ENCODE measurements at regions not wholly inside any gene's neighbourhood (a gene's known extent, or its start where the extent isn't known, plus 50 kb on each side); places are given as distances from the start of the nearest gene placed in this dataset.
"Not testable (repeated sequence)": the region's sequence is repeated elsewhere in the genome, so short reads cannot be mapped to it uniquely, and the experiment has no call there.

DNA sequence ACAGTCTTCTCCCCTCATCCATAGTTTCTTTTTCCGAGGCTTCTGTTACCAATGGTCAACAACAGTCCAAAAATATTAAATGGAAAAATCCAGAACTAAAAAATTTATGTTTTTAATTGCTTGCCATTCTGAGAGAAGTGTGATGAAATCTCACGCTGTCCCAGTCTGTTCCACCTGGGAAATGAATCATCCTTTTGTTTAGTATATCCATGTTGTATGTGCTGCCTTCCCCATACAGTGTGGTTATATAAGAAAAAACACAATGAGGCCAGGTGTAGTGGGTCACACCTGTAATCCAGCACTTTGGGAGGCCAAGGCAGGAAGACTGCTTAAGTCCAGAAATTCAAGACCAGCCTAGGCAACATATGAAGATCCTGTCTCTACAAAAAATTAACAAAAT, 161.6 kb downstream of the CHIC2 start:
- Histone ChIP-seq H3K4me1 (ENCODE audit: control insufficient read depth in 1 of 2, insufficient read depth in 2 of 2, low read length in 2 of 2) (peaks cover 0 to 8% of the 10 kb centered on the region in 2 donors), H3K36me3 (ENCODE audit: control insufficient read depth in 1 of 2, insufficient read depth in 2 of 2, low read length in 2 of 2) (no peaks in the 10 kb centered on the region), H3K27ac (ENCODE audit: low read length) (no peak overlapping the region), H3K9me3 (ENCODE audit: control insufficient read depth in 1 of 2, low read length in 2 of 2) (no peaks in the 10 kb centered on the region), H3K27me3 (ENCODE audit: low read depth, low read length) (peaks cover 10% of the 10 kb centered on the region), H3K4me3 (ENCODE audit: low read depth in 1 of 2, low read length in 2 of 2) (no peak overlapping the region)

DNA sequence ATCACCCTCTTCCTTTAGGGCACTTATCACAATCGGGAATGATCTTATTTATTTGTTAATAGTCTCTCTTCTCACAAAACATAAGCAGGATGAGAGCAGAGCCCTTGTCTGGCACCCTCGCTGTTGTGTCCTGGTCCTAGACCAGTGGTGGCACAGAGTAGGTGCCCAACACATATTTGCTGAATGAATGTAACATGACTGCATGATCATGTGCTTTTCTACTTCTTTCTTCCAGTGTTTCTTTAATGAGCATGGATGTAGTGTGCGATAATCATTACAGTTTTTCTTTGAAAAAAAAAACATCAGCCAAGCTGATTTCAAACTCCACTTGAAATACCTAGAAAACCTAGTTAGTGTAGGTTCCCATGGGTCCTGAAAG, 164.1 kb downstream of the CHIC2 start:
- H3K9me3 ChIP-seq (ENCODE audit: control insufficient read depth in 1 of 2, low read length in 2 of 2) = no peaks in the 10 kb centered on the region
- no peak overlapping the region for H3K4me3 ChIP-seq (ENCODE audit: low read depth in 1 of 2, low read length in 2 of 2)
- no peaks in the 10 kb centered on the region for H3K27me3 ChIP-seq (ENCODE audit: low read depth, low read length)
- no peak overlapping the region for H3K27ac ChIP-seq (ENCODE audit: low read length)
- H3K4me1 ChIP-seq (ENCODE audit: control insufficient read depth in 1 of 2, insufficient read depth in 2 of 2, low read length in 2 of 2) = no peaks in the 10 kb centered on the region
- H3K36me3 ChIP-seq (ENCODE audit: control insufficient read depth in 1 of 2, insufficient read depth in 2 of 2, low read length in 2 of 2) = no peaks in the 10 kb centered on the region

DNA sequence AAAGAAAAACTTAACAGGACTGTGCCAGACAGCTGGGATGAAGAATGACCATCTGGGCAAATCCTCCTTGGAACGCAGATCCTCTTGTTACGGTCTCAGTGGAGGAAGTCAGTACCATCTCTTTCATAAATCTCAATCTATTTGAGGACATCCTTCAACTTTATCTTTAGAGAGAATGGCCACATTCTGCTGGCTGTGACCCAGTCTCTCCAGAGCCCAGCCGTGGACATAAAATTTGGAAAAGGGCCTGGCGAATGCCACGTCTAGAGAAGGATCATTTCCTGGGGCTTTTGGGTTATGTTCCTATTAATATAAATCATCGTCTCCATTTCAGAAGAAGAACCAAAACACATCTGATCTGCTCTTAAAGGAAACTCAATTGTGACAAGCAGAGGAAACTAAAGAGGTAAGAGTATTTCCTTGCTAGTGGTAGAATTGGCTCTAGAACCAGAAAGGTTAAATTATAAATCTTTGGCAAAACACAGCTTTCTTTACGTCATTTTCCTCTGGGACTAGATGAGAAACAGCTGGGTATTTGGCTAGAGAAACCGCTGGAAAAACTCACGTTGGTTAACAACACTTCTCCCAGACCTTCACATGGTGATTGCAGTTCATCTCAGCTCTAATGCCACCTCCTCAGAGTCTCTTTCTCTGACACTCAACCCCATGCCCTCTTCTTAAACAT, 164.7 kb downstream of the CHIC2 start:
- Histone ChIP-seq H3K27me3 (ENCODE audit: low read depth, low read length) (no peaks in the 10 kb centered on the region), H3K9me3 (ENCODE audit: control insufficient read depth in 1 of 2, low read length in 2 of 2) (no peaks in the 10 kb centered on the region), H3K4me1 (ENCODE audit: control insufficient read depth in 1 of 2, insufficient read depth in 2 of 2, low read length in 2 of 2) (no peaks in the 10 kb centered on the region), H3K36me3 (ENCODE audit: control insufficient read depth in 1 of 2, insufficient read depth in 2 of 2, low read length in 2 of 2) (no peaks in the 10 kb centered on the region), H3K27ac (ENCODE audit: low read length) (peak overlapping the region; percentile 45), H3K4me3 (ENCODE audit: low read depth in 1 of 2, low read length in 2 of 2) (no peak overlapping the region)

DNA sequence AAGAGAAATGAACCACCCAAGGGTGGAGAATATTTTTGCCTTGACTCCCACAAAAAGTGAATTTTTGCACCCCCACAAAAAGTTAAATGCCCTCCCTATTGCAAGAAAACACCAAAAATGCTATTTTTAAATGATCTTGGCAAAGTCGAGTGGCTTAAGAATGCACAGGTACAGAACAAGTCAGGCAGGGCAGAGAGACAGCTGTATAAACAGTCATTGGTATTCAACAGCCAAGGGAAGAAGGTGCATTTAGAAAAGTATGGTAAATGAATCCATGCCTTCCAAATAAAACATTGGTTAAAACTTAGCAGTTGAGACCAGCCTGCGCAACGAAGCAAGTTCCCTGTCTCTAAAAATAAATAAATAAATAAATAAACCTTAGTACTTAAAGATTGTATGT, 169.3 kb downstream of the CHIC2 start:
- H3K9me3 ChIP-seq (ENCODE audit: control insufficient read depth in 1 of 2, low read length in 2 of 2) = no peaks in the 10 kb centered on the region
- H3K4me1 ChIP-seq (ENCODE audit: control insufficient read depth in 1 of 2, insufficient read depth in 2 of 2, low read length in 2 of 2) = no peaks in the 10 kb centered on the region
- no peaks in the 10 kb centered on the region for H3K36me3 ChIP-seq (ENCODE audit: control insufficient read depth in 1 of 2, insufficient read depth in 2 of 2, low read length in 2 of 2)
- no peak overlapping the region for H3K27ac ChIP-seq (ENCODE audit: low read length)
- H3K27me3 ChIP-seq (ENCODE audit: low read depth, low read length) = no peaks in the 10 kb centered on the region
- H3K4me3 ChIP-seq (ENCODE audit: low read depth in 1 of 2, low read length in 2 of 2) = no peak overlapping the region

DNA sequence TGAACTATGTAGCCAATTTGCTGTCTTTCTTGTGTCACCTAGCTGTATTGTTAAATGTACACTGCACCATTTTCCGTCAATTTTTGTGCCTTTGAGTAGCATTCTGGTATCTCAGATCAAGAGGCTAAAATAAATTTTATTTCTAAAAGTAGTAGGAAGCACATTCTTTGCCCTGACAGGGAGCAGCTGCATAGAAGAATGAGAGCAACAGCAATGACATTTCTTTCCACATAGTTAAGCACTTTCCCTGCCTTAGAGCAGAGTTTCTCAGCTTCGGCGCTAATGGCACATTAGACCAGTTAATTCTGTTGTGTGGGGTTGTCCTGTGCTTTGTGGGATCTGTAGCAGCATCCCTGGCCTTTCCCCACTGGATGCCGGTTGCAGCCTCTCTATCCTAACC, 173.9 kb downstream of the CHIC2 start:
- H3K27ac ChIP-seq (ENCODE audit: low read length) = peak overlapping the region; percentile 49
- H3K36me3 ChIP-seq (ENCODE audit: control insufficient read depth in 1 of 2, insufficient read depth in 2 of 2, low read length in 2 of 2) = no peaks in the 10 kb centered on the region
- H3K4me1 ChIP-seq (ENCODE audit: control insufficient read depth in 1 of 2, insufficient read depth in 2 of 2, low read length in 2 of 2) = no peaks in the 10 kb centered on the region
- no peaks in the 10 kb centered on the region for H3K27me3 ChIP-seq (ENCODE audit: low read depth, low read length)
- no peaks in the 10 kb centered on the region for H3K9me3 ChIP-seq (ENCODE audit: control insufficient read depth in 1 of 2, low read length in 2 of 2)
- no peak overlapping the region for H3K4me3 ChIP-seq (ENCODE audit: low read depth in 1 of 2, low read length in 2 of 2)

DNA sequence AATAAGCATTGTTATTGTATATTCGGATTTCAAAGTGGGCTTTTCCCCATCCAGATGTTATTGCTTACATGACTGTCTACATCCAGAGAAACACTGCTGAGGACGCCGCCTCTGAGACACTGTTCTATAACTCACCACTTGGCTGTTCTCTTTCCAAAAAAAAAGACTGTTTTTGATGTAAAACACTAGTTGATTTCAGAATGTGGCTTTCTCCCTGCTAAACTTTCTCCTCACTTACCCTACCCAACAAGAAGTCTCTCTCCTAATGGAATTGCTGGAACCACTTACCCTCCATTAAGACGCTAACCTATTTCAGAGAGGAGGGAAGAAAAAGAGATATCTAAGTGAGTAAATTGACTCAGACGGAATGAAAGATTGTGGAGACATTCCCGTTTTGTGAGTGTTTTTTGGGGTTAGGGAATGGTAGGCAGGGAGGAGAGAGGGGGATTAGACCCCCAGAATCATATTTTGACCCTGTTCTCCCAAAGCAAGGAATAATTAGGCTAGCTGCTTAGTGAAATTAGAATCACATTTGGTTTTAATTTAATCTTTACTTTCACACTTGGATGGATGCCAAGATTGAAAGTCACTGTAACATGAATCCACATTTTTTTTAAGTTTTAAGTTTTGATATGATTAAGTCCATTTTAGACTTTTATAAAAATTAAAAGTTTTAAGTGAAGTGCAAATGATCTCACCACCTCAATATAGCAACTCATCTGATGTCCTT, 174.9 kb downstream of the CHIC2 start:
- no peaks in the 10 kb centered on the region for H3K36me3 ChIP-seq (ENCODE audit: control insufficient read depth in 1 of 2, insufficient read depth in 2 of 2, low read length in 2 of 2)
- H3K4me1 ChIP-seq (ENCODE audit: control insufficient read depth in 1 of 2, insufficient read depth in 2 of 2, low read length in 2 of 2) = no peaks in the 10 kb centered on the region
- H3K9me3 ChIP-seq (ENCODE audit: control insufficient read depth in 1 of 2, low read length in 2 of 2) = no peaks in the 10 kb centered on the region
- H3K27ac ChIP-seq (ENCODE audit: low read length) = peak overlapping the region; percentile 49
- no peaks in the 10 kb centered on the region for H3K27me3 ChIP-seq (ENCODE audit: low read depth, low read length)
- no peak overlapping the region for H3K4me3 ChIP-seq (ENCODE audit: low read depth in 1 of 2, low read length in 2 of 2)

DNA sequence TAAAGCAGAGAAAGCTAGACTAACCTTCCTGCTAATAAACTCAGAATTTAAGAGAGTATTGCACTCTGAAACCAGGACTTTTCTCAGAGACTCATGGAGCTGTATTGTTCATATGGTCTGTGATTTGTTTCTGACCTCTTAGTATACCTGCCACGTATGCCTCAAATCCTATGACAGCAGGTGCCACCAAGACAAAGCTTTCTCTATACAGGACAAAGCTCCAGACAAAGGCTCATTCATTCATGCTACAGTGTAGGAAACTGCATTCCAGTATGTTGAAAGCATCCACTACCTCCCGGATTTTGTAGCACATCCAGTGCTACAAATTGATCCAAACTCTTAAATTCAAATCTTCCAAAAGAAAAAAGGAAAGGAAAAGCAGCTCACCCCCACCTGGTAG, 178.3 kb downstream of the CHIC2 start:
- no peak overlapping the region for H3K4me3 ChIP-seq (ENCODE audit: low read depth in 1 of 2, low read length in 2 of 2)
- no peaks in the 10 kb centered on the region for H3K4me1 ChIP-seq (ENCODE audit: control insufficient read depth in 1 of 2, insufficient read depth in 2 of 2, low read length in 2 of 2)
- H3K27me3 ChIP-seq (ENCODE audit: low read depth, low read length) = no peaks in the 10 kb centered on the region
- peak overlapping the region; percentile 27 for H3K27ac ChIP-seq (ENCODE audit: low read length)
- no peaks in the 10 kb centered on the region for H3K36me3 ChIP-seq (ENCODE audit: control insufficient read depth in 1 of 2, insufficient read depth in 2 of 2, low read length in 2 of 2)
- no peaks in the 10 kb centered on the region for H3K9me3 ChIP-seq (ENCODE audit: control insufficient read depth in 1 of 2, low read length in 2 of 2)

DNA sequence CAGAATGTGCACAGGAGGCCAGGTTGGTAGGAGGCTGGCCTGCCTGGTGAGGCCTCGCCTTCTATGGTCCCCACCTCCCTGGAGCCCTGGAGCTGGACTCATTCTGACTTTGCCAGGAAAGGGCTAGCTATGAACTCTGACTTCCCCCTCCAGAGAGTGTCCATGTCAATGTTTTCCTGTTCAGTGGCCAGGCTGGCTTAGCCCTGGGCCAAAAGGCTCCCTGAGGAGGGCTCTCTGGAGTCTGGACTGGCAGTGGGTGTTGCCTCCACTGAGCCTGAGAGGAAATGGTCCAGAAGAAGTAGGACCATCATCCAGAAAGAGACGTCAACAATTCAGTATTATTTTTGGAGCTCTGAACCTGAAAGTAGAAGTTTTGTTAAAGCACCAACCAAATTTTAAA, 178.7 kb downstream of the CHIC2 start:
- Histone ChIP-seq H3K27ac (ENCODE audit: low read length) (peak overlapping the region; percentile 27), H3K36me3 (ENCODE audit: control insufficient read depth in 1 of 2, insufficient read depth in 2 of 2, low read length in 2 of 2) (no peaks in the 10 kb centered on the region), H3K4me1 (ENCODE audit: control insufficient read depth in 1 of 2, insufficient read depth in 2 of 2, low read length in 2 of 2) (no peaks in the 10 kb centered on the region), H3K9me3 (ENCODE audit: control insufficient read depth in 1 of 2, low read length in 2 of 2) (no peaks in the 10 kb centered on the region), H3K27me3 (ENCODE audit: low read depth, low read length) (no peaks in the 10 kb centered on the region), H3K4me3 (ENCODE audit: low read depth in 1 of 2, low read length in 2 of 2) (no peak overlapping the region)

DNA sequence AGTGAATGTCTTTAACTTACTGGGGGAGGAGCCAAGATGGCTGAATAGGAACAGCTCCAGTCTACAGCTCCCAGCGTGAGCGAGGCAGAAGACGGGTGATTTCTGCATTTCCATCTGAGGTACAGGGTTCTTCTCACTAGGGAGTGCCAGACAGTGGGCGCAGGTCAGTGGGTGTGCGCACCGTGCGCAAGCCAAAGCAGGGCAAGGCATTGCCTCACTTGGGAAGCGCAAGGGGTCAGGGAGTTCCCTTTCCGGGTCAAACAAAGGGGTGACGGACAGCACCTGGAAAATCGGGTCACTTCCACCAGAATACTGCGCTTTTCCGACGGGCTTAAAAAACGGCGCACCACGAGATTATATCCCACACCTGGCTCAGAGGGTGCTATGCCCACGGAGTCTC, 187.3 kb downstream of the CHIC2 start:
- not testable (repeated sequence) for H3K4me1 ChIP-seq (ENCODE audit: control insufficient read depth in 1 of 2, insufficient read depth in 2 of 2, low read length in 2 of 2); H3K27ac ChIP-seq (ENCODE audit: low read length); H3K4me3 ChIP-seq (ENCODE audit: low read depth in 1 of 2, low read length in 2 of 2); H3K9me3 ChIP-seq (ENCODE audit: control insufficient read depth in 1 of 2, low read length in 2 of 2); H3K36me3 ChIP-seq (ENCODE audit: control insufficient read depth in 1 of 2, insufficient read depth in 2 of 2, low read length in 2 of 2); H3K27me3 ChIP-seq (ENCODE audit: low read depth, low read length)

DNA sequence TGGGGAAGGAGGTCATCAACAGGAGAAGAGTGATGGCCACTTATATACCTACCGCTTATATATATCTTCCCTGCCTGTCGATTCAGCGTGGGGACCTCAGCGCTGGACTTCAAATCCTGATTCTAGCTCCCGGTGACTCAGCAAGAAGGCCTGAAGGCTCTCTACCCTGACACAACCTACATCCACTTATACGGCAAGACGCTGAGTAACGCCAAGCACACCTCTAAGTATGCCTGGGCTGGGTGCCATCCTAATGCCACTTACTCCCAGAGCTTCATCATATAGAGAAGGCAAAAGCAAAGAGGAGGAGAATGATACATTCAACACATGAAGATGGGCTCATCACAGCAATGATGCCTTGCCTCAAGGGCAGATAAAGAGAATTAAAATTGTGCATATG, 198.3 kb downstream of the CHIC2 start:
- Histone ChIP-seq H3K36me3 (ENCODE audit: control insufficient read depth in 1 of 2, insufficient read depth in 2 of 2, low read length in 2 of 2) (no peaks in the 10 kb centered on the region), H3K27me3 (ENCODE audit: low read depth, low read length) (no peaks in the 10 kb centered on the region), H3K4me3 (ENCODE audit: low read depth in 1 of 2, low read length in 2 of 2) (no peak overlapping the region), H3K9me3 (ENCODE audit: control insufficient read depth in 1 of 2, low read length in 2 of 2) (no peaks in the 10 kb centered on the region), H3K4me1 (ENCODE audit: control insufficient read depth in 1 of 2, insufficient read depth in 2 of 2, low read length in 2 of 2) (no peaks in the 10 kb centered on the region), H3K27ac (ENCODE audit: low read length) (no peak overlapping the region)

DNA sequence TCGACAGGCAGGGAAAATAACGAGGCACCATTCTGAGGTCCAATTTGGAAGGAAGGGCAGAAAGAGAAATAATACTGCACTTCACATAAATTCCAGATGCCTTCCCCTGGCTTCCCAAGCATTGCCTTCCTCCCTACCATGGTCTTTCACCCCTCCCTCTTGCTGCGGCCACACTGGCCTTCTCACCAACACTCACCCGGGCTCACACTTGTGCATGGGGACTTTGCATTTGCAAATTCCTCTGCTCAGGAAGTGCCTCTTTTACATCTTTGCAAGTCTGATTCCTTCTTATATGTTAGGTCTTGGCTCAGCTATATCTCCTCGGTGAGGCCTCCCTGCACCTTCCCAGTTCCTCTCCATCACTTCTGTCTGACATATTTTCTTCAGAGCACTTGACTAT, 199.4 kb downstream of the CHIC2 start:
- H3K4me1 ChIP-seq (ENCODE audit: control insufficient read depth in 1 of 2, insufficient read depth in 2 of 2, low read length in 2 of 2) = no peaks in the 10 kb centered on the region
- H3K36me3 ChIP-seq (ENCODE audit: control insufficient read depth in 1 of 2, insufficient read depth in 2 of 2, low read length in 2 of 2) = no peaks in the 10 kb centered on the region
- no peaks in the 10 kb centered on the region for H3K9me3 ChIP-seq (ENCODE audit: control insufficient read depth in 1 of 2, low read length in 2 of 2)
- H3K27ac ChIP-seq (ENCODE audit: low read length) = no peak overlapping the region
- no peak overlapping the region for H3K4me3 ChIP-seq (ENCODE audit: low read depth in 1 of 2, low read length in 2 of 2)
- H3K27me3 ChIP-seq (ENCODE audit: low read depth, low read length) = no peaks in the 10 kb centered on the region
